ENCODE measurements at regions not wholly inside any gene's neighbourhood (a gene's known extent, or its start where the extent isn't known, plus 50 kb on each side); places are given as distances from the start of the nearest gene placed in this dataset.
A peak's percentile ranks its signal among the peaks of the same experiment; 100 is the strongest.
"Not testable (repeated sequence)": the region's sequence is repeated elsewhere in the genome, so short reads cannot be mapped to it uniquely, and the experiment has no call there.

DNA sequence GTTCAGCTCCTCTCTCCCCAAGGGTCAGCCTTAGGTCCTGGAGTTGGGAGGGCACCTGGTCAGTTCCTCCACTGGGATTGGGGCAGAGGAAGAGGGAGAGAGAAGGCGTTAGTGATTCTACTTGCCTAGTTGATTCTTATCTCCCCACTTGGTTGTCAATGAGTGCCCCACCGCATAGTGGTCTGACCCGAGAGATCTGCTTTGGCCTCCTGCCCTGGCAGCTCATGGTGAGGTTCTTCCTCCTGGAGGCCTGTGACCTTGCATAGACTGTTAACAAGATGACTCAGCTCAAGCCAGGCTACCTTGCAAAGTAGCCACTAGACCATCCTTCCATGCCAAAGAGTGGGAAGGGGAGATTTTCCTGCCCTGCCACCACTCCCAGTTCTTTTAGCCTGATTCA lies 160.6 kb downstream of the TMEM200A start:
- Mint-ChIP-seq H3K27ac (no peak overlapping the region), H3K27me3 (no peaks in the 10 kb centered on the region), H3K4me3 (no peak overlapping the region), H3K4me1 (peaks cover 40% of the 10 kb centered on the region), H3K9me3 (no peaks in the 10 kb centered on the region), H3K36me3 (no peaks in the 10 kb centered on the region)

DNA sequence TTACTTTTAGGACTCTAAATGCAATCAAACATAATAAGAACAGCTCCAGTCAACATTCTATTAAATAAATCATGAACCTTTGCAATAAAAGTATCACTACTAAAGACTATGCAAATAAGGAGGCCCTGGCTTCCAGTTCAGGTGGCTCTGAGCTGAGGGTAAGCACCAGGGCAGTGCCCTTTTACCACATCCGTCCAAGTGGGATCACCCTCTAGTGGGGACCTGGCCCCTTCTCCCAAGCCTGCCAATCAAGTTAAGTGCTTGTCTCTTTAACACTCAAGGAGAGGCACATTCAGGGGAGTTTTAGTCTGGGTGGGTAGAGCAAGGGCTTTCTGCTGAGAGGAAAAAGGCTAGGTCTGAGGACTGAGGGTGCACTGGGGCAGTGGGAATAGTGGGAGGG lies 161.4 kb downstream of the TMEM200A start:
- peaks cover under 1% of the 10 kb centered on the region for H3K9me3 Mint-ChIP-seq
- H3K4me3 Mint-ChIP-seq: no peak overlapping the region
- H3K27ac Mint-ChIP-seq: peak overlapping the region; percentile 15
- H3K27me3 Mint-ChIP-seq: no peaks in the 10 kb centered on the region
- peaks cover 2% of the 10 kb centered on the region for H3K36me3 Mint-ChIP-seq
- H3K4me1 Mint-ChIP-seq: peaks cover 40% of the 10 kb centered on the region

DNA sequence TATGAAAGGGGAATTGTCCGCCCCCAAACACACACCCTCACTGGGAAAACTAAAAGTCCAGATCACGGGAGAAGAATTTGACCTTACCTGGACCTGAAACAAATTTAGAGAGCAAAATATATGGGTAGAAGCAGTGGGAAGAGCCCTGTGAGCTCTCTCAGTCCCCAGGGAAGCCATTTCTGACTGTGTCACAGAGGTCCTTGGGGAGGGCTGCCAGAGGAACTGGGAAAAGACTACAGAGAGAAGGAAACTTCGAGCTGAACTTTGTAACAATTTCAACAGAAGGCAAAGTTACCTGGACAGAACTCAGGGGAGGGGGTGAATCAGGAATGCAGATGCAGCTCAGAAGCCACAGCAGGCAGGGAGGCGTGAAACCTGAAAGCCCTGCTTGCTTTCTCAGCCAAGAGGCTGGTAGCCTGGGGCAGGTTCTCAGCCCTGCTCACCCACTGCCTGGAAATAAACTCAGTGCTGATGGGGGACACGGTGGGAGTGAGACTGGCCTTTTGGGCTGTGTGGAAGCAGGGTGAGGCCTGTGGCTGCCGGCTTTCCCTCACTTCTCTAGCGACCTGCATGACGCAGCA lies 163.8 kb downstream of the TMEM200A start:
- no peaks in the 10 kb centered on the region for H3K27me3 Mint-ChIP-seq
- peaks cover 2% of the 10 kb centered on the region for H3K36me3 Mint-ChIP-seq
- H3K4me1 Mint-ChIP-seq: peaks cover 38% of the 10 kb centered on the region
- H3K27ac Mint-ChIP-seq: no peak overlapping the region
- no peak overlapping the region for H3K4me3 Mint-ChIP-seq
- peaks cover 3% of the 10 kb centered on the region for H3K9me3 Mint-ChIP-seq

DNA sequence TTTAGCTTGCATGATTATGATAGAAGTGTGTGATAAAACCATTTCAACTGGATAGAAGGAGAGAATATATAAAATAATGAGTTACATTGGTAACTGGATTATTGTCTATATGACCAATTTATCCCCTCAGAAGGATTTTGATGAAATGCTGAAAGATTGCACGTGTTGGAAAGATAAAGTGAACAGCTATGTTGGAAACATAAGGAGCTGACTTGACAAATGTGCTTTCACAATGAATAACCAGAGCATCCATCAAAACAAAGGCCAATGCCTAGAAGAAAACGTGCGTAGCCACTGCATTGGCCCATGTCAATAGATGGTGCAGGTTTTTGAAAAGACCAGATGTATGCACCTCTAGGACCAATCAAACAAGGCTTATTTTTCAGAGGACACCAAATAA lies 168.8 kb downstream of the TMEM200A start:
- peaks cover 16% of the 10 kb centered on the region for H3K36me3 Mint-ChIP-seq
- peaks cover 25% of the 10 kb centered on the region for H3K9me3 Mint-ChIP-seq
- H3K27me3 Mint-ChIP-seq: no peaks in the 10 kb centered on the region
- peaks cover 26% of the 10 kb centered on the region for H3K4me1 Mint-ChIP-seq
- H3K4me3 Mint-ChIP-seq: no peak overlapping the region
- H3K27ac Mint-ChIP-seq: no peak overlapping the region

DNA sequence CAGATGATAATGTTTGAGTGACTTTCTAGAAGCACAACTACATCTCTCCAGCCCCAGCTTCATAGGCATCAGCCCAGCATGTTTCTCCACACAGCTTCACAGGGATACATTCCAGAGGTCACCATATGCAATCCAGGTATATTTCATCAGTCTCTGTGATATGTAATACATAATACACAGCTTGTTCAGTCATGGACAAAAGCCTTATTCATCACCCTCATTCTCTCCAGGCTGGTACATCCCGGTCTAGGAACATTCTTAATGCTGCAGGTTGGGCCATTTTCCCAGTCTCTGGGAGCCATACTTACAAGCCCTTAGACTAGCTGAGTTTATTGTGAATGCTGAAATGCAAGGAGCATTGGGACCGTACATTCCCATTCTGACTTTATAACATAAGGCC lies 169.4 kb downstream of the TMEM200A start:
- Mint-ChIP-seq H3K27me3 (no peaks in the 10 kb centered on the region), H3K4me3 (no peak overlapping the region), H3K36me3 (peaks cover 19% of the 10 kb centered on the region), H3K27ac (no peak overlapping the region), H3K9me3 (peaks cover 29% of the 10 kb centered on the region), H3K4me1 (peaks cover 26% of the 10 kb centered on the region)

DNA sequence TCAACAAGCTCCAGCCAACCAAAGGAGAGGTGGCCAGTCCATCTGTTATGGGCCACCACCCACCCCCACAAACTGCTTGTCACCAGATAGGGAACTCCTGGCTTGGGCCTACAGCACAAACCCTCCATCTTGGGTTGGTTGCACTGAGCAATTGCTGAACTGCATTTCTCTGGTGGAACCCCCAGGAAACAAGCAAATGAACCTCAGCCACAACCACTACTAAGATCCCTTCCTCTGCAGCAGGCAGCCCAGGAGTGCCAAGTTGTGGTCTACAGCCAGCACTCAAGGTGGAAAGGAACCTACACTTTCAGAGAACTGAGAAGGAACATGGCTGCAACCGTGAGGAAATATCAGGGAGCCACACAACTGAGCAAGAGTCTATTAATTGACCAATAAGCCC lies 171.6 kb downstream of the TMEM200A start:
- H3K27me3 Mint-ChIP-seq: no peaks in the 10 kb centered on the region
- H3K27ac Mint-ChIP-seq: no peak overlapping the region
- H3K4me3 Mint-ChIP-seq: no peak overlapping the region
- H3K36me3 Mint-ChIP-seq: peaks cover 17% of the 10 kb centered on the region
- H3K9me3 Mint-ChIP-seq: peaks cover 26% of the 10 kb centered on the region
- peaks cover 21% of the 10 kb centered on the region for H3K4me1 Mint-ChIP-seq

DNA sequence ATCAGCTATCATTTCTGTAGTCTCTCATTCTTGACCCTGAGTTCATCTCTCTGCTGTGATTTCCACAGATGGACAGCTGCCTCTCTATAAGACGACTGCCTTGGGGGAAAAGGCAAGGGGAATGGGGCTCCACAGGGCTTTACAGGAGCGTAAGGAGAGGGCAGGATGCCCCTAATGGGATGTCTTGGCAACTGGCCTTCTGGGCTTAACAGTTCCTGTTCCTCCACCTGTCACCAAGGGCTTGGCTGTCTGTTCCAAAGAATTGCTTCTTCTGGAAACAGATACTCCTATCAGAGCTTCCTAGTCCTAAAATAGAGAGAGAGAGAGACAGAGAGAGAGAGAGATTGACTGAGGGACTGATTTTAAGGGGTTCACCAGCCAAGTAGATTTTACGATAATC lies 181.9 kb downstream of the TMEM200A start:
- H3K27me3 Mint-ChIP-seq: no peaks in the 10 kb centered on the region
- H3K4me1 Mint-ChIP-seq: peaks cover 5% of the 10 kb centered on the region
- H3K27ac Mint-ChIP-seq: no peak overlapping the region
- no peak overlapping the region for H3K4me3 Mint-ChIP-seq
- no peaks in the 10 kb centered on the region for H3K36me3 Mint-ChIP-seq
- no peaks in the 10 kb centered on the region for H3K9me3 Mint-ChIP-seq

DNA sequence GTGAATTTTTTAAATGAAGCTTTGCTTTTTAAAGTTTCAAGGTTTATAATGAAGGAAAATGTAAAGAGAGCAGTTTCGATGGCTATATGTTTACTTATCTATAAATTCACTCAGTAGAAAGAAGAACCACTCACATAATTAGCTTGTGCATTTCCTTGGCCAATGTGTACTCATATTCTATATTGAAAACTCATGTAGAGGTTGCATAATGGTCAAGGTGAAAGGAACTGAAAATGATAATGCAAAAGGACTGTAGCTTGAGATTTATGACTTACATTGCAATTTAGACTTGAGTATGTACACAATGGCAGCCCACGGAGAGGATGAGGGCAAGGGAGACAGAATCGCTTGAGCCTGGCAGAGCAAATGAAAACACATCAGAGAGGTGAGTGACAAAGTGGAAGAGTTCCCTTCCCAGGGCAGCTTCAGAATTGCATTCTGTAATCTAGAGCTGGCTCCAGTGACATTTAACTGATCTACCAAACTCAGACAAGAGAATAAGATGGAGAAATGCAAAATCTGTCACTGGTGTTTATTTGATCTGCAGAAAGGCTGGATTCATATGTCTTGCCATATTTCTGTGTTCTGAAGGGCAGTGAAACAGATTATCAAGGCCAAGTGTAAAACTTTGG lies 191.8 kb downstream of the TMEM200A start:
- peaks cover 2% of the 10 kb centered on the region for H3K36me3 Mint-ChIP-seq
- peaks cover 24% of the 10 kb centered on the region for H3K4me1 Mint-ChIP-seq
- no peaks in the 10 kb centered on the region for H3K27me3 Mint-ChIP-seq
- H3K9me3 Mint-ChIP-seq: no peaks in the 10 kb centered on the region
- H3K27ac Mint-ChIP-seq: no peak overlapping the region
- no peak overlapping the region for H3K4me3 Mint-ChIP-seq

DNA sequence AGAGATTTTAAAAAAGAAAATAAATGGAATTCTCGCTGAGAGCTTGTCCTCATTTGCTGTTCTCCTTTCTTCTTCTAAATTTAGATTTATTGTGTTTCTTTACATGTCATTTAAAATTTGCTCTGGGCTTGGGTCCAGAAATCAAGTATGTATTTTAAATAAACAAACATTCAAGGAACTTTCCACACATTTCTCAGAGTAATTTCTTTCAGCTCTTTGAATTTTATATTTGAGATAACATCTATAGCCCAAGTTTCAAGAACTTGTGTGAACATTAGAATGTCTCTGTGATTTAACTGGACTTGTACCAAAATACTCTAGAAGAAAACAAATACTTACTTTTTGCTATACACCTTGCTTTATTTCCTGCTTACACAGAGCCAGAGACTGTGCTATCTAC lies 192.3 kb downstream of the TMEM200A start:
- Mint-ChIP-seq H3K9me3 (no peaks in the 10 kb centered on the region), H3K4me3 (no peak overlapping the region), H3K4me1 (peaks cover 27% of the 10 kb centered on the region), H3K36me3 (peaks cover 2% of the 10 kb centered on the region), H3K27ac (no peak overlapping the region), H3K27me3 (no peaks in the 10 kb centered on the region)

DNA sequence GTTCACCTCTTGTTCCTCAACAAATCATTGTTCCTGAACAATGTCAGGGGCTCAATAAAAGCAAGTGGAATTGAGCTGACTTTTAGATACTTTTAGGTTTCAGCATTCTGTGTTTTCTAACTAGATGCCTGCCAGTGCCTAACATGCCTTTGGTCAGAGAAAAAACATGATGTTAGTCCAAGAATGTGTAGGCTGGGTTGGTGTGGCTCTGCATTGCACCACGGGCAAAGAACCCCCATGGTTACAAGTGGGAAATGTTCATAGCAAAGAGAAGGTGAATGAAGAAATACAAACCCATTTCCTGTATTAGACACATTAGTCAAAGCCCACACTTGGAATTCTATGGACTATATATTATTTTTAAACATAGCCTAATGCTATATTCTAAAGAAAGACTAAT lies 193.3 kb downstream of the TMEM200A start:
- Mint-ChIP-seq H3K4me3 (no peak overlapping the region), H3K27me3 (no peaks in the 10 kb centered on the region), H3K27ac (no peak overlapping the region), H3K36me3 (no peaks in the 10 kb centered on the region), H3K4me1 (peaks cover 31% of the 10 kb centered on the region), H3K9me3 (no peaks in the 10 kb centered on the region)

DNA sequence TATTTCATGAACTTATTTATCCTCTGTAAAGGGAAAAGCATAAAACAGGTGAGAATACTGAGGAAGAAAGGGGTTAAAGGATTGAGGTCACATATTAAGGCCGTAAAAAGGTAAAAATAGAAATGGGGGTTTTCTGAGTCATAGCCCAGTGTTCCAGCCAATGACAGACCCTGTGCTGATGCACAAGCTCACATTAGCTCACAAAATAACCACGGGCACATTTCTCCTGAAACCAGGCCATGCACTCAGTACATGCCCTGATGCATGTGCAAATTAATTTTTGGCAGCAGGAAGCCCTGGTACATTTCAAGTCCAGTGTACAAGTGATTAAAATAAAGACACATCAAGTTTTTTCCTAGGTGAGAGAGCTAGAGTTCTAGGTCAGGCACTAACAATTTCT lies 194.4 kb downstream of the TMEM200A start:
- H3K27ac Mint-ChIP-seq: no peak overlapping the region
- no peaks in the 10 kb centered on the region for H3K9me3 Mint-ChIP-seq
- H3K4me3 Mint-ChIP-seq: no peak overlapping the region
- no peaks in the 10 kb centered on the region for H3K27me3 Mint-ChIP-seq
- H3K4me1 Mint-ChIP-seq: peaks cover 31% of the 10 kb centered on the region
- no peaks in the 10 kb centered on the region for H3K36me3 Mint-ChIP-seq

DNA sequence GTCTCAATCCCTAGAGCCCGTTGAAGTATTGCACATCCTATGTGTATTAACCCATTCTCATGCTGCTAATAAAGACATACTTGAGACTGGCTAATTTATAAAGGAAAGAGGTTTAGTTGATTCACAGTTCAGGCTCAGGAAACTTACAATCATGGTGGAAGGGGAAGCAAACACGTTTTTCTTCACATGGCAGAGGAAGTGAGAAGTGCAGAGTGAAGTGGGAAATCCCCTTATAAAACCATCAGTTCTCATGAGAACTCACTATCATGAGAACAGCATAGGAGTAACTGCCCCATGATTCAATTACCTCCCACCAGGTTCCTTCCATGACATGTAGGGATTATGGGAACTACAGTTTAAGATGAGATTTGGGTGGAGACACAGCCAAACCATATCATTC lies 195.3 kb downstream of the TMEM200A start:
- not testable (repeated sequence) for H3K36me3 Mint-ChIP-seq, H3K27ac Mint-ChIP-seq, H3K27me3 Mint-ChIP-seq, H3K4me3 Mint-ChIP-seq, H3K9me3 Mint-ChIP-seq
- H3K4me1 Mint-ChIP-seq: peaks cover 31% of the 10 kb centered on the region

DNA sequence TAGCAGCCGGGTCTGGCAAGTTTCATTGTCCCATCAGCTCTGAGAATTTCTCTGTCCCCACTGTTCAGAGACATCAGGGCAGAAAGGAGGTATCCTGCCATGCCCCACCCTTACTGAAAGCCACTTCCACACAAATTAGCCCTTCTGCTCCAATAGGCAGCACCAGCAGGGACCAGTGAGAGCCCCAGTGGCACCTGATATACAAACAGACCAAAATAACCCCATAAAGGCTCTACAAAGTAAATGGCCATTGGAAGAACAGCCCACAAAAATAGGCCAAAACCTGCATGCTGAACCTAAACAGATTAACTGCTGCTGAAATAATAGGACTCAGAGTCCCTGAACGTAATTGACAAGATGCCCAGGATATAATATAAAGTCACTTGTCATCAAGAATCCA lies 199.9 kb downstream of the TMEM200A start:
- H3K9me3 Mint-ChIP-seq: no peaks in the 10 kb centered on the region
- H3K4me3 Mint-ChIP-seq: no peak overlapping the region
- no peak overlapping the region for H3K27ac Mint-ChIP-seq
- no peaks in the 10 kb centered on the region for H3K27me3 Mint-ChIP-seq
- peaks cover 20% of the 10 kb centered on the region for H3K4me1 Mint-ChIP-seq
- H3K36me3 Mint-ChIP-seq: no peaks in the 10 kb centered on the region

DNA sequence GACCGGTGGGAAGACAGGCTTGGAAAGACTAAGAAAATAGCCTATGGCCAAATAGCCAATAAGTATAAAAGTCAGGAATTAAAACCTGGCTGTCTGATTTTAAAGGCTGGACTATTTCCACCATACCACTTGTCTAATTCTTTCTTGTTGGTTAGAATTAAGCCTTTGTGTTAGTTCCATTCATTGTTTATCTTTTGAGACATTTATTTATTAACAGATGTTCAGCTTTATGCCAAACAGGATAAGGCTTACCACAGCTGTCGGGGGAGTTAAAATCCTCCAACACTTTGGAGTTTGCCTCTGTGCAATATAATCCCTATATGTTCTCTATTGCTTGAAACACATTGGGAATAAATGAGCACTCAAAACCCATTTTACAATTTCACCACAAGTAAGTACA lies 208.3 kb downstream of the TMEM200A start:
- no peaks in the 10 kb centered on the region for H3K9me3 Mint-ChIP-seq
- no peak overlapping the region for H3K27ac Mint-ChIP-seq
- no peaks in the 10 kb centered on the region for H3K27me3 Mint-ChIP-seq
- peaks cover 59% of the 10 kb centered on the region for H3K4me1 Mint-ChIP-seq
- H3K4me3 Mint-ChIP-seq: no peak overlapping the region
- no peaks in the 10 kb centered on the region for H3K36me3 Mint-ChIP-seq

DNA sequence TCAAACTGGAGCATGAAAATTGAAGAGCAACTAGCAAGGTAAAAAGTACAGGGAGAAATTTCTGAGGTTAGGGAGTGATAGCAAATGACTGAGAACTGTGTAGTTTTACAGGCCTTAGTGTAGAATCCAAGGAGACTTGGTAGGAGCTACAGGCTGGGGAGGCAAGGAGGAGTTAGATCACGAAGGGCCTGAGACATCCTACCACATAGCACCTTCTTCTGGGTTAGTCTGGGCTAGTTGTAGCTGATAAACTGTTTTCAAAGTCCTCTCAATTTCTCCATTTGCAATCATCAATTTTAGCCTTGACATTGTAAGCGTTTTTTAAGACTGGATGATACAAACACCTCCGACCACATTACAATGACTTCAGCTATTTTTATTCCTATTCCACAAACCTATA lies 209.7 kb downstream of the TMEM200A start:
- Mint-ChIP-seq H3K27me3 (no peaks in the 10 kb centered on the region), H3K36me3 (no peaks in the 10 kb centered on the region), H3K4me1 (peaks cover 59% of the 10 kb centered on the region), H3K27ac (peak overlapping the region; percentile 65), H3K9me3 (no peaks in the 10 kb centered on the region), H3K4me3 (peak overlapping the region; percentile 79)

DNA sequence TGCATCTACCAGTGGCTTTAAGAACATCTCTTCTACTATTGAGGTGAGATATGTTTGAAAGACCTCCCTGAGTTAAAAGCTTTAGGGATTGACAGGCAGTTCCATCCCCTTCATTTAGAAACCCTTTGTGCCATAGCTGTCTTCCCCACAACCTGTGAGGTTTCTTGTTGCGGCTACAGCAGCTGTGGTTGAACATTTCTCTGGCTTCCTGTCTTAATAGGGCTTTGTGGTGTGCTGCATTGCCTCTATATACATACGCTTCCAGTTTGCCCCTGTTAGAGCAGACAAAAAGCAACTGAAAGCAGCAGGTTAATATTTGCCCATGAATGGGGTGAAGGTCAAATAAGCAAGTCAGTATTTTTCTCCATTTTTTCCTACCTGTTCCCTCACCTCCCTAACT lies 210.2 kb downstream of the TMEM200A start:
- peaks cover 59% of the 10 kb centered on the region for H3K4me1 Mint-ChIP-seq
- no peaks in the 10 kb centered on the region for H3K36me3 Mint-ChIP-seq
- no peaks in the 10 kb centered on the region for H3K9me3 Mint-ChIP-seq
- peak overlapping the region; percentile 65 for H3K27ac Mint-ChIP-seq
- peak overlapping the region; percentile 79 for H3K4me3 Mint-ChIP-seq
- no peaks in the 10 kb centered on the region for H3K27me3 Mint-ChIP-seq
